ENCODE measurements at regions not wholly inside any gene's neighbourhood (a gene's known extent, or its start where the extent isn't known, plus 50 kb on each side); places are given as distances from the start of the nearest gene placed in this dataset.

DNA sequence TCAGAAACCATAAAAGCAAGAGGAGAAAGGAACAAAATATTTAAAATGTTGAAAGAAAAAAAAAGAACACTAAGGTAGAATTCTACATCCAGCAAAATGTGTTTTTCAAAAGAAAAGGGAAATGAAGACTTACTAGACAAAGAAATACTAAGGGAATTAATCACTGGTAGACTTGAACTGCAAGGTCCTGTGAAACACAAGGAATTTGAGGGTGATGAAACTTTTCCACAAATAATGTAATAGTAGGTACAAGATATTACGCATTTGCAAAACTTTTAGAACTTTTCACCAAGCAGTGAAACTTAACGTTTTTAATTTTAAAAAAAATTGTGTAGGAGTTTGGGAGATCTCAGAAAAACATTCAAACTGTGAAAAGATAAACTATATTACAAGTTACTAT, 180.3 kb upstream of the MAGEB16 start:
- TF ChIP-seq, protein P1, sequence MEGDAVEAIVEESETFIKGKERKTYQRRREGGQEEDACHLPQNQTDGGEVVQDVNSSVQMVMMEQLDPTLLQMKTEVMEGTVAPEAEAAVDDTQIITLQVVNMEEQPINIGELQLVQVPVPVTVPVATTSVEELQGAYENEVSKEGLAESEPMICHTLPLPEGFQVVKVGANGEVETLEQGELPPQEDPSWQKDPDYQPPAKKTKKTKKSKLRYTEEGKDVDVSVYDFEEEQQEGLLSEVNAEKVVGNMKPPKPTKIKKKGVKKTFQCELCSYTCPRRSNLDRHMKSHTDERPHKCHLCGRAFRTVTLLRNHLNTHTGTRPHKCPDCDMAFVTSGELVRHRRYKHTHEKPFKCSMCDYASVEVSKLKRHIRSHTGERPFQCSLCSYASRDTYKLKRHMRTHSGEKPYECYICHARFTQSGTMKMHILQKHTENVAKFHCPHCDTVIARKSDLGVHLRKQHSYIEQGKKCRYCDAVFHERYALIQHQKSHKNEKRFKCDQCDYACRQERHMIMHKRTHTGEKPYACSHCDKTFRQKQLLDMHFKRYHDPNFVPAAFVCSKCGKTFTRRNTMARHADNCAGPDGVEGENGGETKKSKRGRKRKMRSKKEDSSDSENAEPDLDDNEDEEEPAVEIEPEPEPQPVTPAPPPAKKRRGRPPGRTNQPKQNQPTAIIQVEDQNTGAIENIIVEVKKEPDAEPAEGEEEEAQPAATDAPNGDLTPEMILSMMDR (IDR thresholded peaks at IDR 0.05) = no peak
- no peak for TF ChIP-seq POLR2AphosphoS5 (IDR thresholded peaks at IDR 0.05; ENCODE audit: low read depth, low read length)
- TF ChIP-seq, protein P2, sequence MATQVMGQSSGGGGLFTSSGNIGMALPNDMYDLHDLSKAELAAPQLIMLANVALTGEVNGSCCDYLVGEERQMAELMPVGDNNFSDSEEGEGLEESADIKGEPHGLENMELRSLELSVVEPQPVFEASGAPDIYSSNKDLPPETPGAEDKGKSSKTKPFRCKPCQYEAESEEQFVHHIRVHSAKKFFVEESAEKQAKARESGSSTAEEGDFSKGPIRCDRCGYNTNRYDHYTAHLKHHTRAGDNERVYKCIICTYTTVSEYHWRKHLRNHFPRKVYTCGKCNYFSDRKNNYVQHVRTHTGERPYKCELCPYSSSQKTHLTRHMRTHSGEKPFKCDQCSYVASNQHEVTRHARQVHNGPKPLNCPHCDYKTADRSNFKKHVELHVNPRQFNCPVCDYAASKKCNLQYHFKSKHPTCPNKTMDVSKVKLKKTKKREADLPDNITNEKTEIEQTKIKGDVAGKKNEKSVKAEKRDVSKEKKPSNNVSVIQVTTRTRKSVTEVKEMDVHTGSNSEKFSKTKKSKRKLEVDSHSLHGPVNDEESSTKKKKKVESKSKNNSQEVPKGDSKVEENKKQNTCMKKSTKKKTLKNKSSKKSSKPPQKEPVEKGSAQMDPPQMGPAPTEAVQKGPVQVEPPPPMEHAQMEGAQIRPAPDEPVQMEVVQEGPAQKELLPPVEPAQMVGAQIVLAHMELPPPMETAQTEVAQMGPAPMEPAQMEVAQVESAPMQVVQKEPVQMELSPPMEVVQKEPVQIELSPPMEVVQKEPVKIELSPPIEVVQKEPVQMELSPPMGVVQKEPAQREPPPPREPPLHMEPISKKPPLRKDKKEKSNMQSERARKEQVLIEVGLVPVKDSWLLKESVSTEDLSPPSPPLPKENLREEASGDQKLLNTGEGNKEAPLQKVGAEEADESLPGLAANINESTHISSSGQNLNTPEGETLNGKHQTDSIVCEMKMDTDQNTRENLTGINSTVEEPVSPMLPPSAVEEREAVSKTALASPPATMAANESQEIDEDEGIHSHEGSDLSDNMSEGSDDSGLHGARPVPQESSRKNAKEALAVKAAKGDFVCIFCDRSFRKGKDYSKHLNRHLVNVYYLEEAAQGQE (IDR thresholded peaks at IDR 0.05; ENCODE audit: insufficient read depth in 1 of 2, low read depth in 2 of 2, low read length in 1 of 2) = no peak
- no peak for TF ChIP-seq SIN3A (IDR thresholded peaks at IDR 0.05; ENCODE audit: borderline replicate concordance, insufficient read depth, low read depth, low read length)

Measured in Panc1 (cell line).